ENCODE measurements at regions not wholly inside any gene's neighbourhood (a gene's known extent, or its start where the extent isn't known, plus 50 kb on each side); places are given as distances from the start of the nearest gene placed in this dataset.

GRCh38 chr18:60485201-60485600 lies 112.6 kb upstream of the MC4R start:
- no peak for TF ChIP-seq CTCF (IDR thresholded peaks at IDR 0.05)
- no peak for TF ChIP-seq ZFX (IDR thresholded peaks at IDR 0.05; ENCODE audit: borderline replicate concordance)
- H3K27ac ChIP-seq: no peak overlapping the region

GRCh38 chr18:60493066-60493465 lies 120.5 kb upstream of the MC4R start:
- no peak overlapping the region for H3K27ac ChIP-seq
- TF ChIP-seq ZFX (IDR thresholded peaks at IDR 0.05; ENCODE audit: borderline replicate concordance) (no peak), CTCF (IDR thresholded peaks at IDR 0.05) (no peak)

- H3K27ac ChIP-seq: no peak overlapping the region
- no peak for TF ChIP-seq CTCF (IDR thresholded peaks at IDR 0.05)
- no peak for TF ChIP-seq ZFX (IDR thresholded peaks at IDR 0.05; ENCODE audit: borderline replicate concordance)
Observed at GRCh38 chr18:60499675-60500074, 127.1 kb upstream of the MC4R start.

- TF ChIP-seq ZFX (IDR thresholded peaks at IDR 0.05; ENCODE audit: borderline replicate concordance) (no peak), CTCF (IDR thresholded peaks at IDR 0.05) (no peak)
- no peak overlapping the region for H3K27ac ChIP-seq
Observed at GRCh38 chr18:60500960-60501359, 128.4 kb upstream of the MC4R start.

GRCh38 chr18:60502591-60502990 lies 130.0 kb upstream of the MC4R start:
- H3K27ac ChIP-seq: no peak overlapping the region
- TF ChIP-seq ZFX (IDR thresholded peaks at IDR 0.05; ENCODE audit: borderline replicate concordance) (no peak), CTCF (IDR thresholded peaks at IDR 0.05) (no peak)

- TF ChIP-seq CTCF (IDR thresholded peaks at IDR 0.05) (no peak), ZFX (IDR thresholded peaks at IDR 0.05; ENCODE audit: borderline replicate concordance) (no peak)
Observed at GRCh38 chr18:60503199-60503598, 130.6 kb upstream of the MC4R start.

GRCh38 chr18:60506190-60506589 lies 133.6 kb upstream of the MC4R start:
- H3K27ac ChIP-seq: no peak overlapping the region
- TF ChIP-seq CTCF (IDR thresholded peaks at IDR 0.05): no peak
- no peak for TF ChIP-seq ZFX (IDR thresholded peaks at IDR 0.05; ENCODE audit: borderline replicate concordance)

More at GRCh38 chr18:60503199-60503598, 130.6 kb upstream of the MC4R start:
- H3K27ac ChIP-seq: no peak overlapping the region
